ENCODE measurements at regions not wholly inside any gene's neighbourhood (a gene's known extent, or its start where the extent isn't known, plus 50 kb on each side); places are given as distances from the start of the nearest gene placed in this dataset.

- TF ChIP-seq, protein P1, sequence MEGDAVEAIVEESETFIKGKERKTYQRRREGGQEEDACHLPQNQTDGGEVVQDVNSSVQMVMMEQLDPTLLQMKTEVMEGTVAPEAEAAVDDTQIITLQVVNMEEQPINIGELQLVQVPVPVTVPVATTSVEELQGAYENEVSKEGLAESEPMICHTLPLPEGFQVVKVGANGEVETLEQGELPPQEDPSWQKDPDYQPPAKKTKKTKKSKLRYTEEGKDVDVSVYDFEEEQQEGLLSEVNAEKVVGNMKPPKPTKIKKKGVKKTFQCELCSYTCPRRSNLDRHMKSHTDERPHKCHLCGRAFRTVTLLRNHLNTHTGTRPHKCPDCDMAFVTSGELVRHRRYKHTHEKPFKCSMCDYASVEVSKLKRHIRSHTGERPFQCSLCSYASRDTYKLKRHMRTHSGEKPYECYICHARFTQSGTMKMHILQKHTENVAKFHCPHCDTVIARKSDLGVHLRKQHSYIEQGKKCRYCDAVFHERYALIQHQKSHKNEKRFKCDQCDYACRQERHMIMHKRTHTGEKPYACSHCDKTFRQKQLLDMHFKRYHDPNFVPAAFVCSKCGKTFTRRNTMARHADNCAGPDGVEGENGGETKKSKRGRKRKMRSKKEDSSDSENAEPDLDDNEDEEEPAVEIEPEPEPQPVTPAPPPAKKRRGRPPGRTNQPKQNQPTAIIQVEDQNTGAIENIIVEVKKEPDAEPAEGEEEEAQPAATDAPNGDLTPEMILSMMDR (IDR thresholded peaks at IDR 0.05): no peak
- TF ChIP-seq POLR2AphosphoS5 (IDR thresholded peaks at IDR 0.05) (no peak), EP300 (IDR thresholded peaks at IDR 0.05) (no peak), POLR2A (IDR thresholded peaks at IDR 0.05; ENCODE audit: low read depth) (no peak)
These were observed 225.0 kb upstream of the SMIM21 start for GRCh38 chr18:75652528-75652927.
